Stimulated activated CD8-positive, alpha-beta memory T cell treated with anti-CD3 and anti-CD28 coated beads, Interleukin-12 subunit alpha, Interleukin-12 subunit beta, amount 100 ng/mL, for 24 hours (primary cell): ENCODE measurements at regions not wholly inside any gene's neighbourhood (a gene's known extent, or its start where the extent isn't known, plus 50 kb on each side); places are given as distances from the start of the nearest gene placed in this dataset.

Experiments used
- DNase-seq: peaks from one replicate; pipeline ENCODE4 v3.0.0-alpha.2; 2020; ENCODE audit errors: extremely low read depth

DNA sequence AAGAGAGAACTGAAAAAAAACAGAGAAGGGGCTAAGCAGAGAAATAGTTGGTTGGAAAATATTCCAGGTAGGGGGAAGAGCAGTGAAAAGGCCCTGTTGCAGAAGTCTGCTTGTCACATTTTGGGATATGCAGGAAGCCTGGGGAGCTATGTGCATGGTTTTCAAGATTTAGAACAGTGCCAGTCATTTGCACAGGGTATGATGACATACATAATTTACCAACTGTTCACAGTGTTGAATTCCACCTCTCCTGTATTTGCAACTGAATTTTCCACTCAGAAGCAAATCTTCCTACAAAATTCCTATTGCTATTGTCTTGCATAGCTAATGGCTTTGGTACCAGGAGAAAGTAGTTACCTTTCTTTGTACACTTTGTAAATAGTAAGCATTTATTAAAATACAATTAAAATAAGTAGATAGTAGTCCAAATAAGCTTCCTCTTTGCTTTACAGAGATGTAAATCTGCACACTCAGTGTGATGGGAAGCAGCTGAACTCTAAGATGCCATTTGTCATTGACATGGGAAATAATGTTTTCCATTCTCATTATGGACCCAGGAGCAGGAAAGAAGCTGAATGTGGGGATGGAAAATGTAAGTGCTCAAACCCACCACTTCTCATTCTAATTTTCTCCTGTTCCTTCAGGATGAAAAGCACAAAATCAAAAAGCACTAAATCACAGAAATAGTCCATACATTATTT is 177.4 kb downstream of the BTG1 start:
- DNase-seq = no peak

DNA sequence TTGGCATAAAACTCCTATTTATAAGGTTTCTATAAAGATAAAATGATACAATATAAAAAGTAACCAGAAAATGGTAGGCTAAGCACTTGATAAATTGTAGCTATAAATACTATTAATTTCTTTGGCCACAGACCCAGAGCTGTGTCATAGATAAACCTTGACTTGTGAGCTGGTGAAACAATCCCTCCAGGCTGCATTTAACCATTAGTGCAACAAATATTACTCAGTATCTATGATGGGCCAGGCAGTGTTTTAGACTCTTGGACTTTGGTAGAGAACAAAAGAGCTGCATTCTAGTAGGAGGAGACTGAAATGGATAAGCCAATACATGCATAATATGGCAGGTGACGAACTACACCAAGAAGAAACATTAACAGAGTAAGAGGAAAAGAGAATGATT is 178.1 kb downstream of the BTG1 start:
- no peak for DNase-seq

DNA sequence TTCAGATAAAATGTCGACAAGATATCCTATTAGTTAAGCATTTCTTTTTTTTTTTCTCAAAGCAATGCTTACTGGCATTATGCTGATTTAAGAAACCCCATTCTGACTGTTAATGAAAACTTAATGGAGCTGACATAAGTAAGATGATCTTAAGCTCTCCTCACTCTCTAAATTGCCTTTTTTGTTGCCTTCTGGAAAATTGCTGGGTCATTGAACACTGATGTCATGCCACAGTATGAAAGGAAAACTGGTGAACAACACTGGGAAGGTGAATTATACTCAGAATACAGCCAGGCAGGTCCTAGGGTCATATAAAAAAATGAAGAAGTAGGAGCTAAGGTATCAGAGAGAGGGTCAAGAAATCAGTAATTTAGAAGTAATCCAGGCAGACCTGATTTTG is 179.9 kb downstream of the BTG1 start:
- DNase-seq = no peak

DNA sequence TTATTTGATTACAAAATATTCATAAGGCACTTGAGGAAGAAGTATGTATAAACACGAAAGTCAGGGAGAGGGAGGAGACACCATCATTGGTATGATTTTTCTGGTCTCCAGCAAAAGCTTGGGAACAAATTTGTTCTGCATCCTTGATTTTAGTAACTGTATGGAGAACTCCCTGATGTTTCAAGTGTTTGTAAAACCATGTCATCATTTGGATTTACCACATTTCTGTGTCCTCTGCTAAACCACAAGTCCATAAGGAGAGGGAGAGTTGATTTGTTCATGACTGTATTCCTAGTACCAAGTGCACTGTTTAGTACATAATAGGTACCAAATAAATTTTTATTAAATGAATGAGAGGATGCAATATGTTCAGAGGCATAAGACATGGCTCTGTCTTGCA is 181.1 kb downstream of the BTG1 start:
- DNase-seq = no peak

DNA sequence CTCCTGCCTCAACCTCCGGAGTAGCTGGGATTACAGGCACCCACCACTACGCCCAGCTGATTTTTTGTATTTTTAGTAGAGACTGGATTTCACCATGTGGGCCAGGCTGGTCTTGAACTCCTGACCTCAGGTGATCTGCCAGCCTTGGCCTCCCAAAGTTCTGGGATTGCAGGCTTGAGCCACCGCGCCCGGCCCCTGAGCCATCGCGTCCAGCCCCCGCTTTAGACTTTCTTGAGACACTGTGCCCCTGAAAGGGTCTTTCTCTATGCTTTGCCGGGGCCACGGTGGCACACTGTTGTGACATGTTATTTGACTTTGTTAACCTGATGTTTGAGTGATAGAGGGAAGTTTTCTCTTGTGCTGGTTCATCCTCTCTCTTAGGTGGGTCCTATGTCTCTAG is 186.4 kb downstream of the BTG1 start:
- no peak for DNase-seq

DNA sequence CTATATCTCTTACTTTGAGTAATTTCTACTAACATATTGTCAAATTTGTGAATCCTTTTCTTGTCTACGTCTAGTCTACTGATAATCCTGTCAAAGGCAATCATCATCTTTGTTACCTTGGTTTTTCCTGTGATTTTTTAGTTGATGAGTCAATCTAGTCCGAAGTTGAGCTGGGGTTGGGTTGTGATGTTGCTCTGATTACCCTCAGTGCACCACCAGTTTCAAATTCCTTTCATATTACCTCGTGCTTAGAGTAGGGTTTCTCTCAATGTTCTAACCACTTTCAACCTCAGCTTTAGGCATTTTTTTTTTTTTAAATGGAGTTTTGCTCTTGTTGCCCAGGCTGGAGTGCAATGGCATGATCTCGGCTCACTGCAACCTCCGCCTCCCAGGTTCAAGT is 186.8 kb downstream of the BTG1 start:
- no peak for DNase-seq

DNA sequence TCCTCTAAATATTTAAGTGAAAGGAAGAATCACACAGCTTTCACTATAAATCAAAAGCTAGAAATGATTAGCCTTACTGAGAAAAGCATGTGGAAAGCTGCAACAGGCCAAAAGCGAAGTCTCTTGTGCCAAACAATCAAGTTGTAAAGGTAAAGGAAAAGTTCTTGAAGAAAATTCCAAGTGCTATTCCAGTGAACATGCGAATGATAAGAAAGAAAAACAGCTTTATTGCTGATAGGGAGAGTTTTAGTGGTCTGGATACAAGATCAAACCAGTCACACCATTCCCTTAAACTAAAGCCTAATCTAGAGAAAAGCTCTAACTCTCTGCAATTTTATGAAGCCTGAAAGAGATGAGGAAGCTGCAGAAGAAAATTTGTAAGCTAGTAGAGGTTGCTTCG is 190.9 kb downstream of the BTG1 start:
- no peak for DNase-seq

DNA sequence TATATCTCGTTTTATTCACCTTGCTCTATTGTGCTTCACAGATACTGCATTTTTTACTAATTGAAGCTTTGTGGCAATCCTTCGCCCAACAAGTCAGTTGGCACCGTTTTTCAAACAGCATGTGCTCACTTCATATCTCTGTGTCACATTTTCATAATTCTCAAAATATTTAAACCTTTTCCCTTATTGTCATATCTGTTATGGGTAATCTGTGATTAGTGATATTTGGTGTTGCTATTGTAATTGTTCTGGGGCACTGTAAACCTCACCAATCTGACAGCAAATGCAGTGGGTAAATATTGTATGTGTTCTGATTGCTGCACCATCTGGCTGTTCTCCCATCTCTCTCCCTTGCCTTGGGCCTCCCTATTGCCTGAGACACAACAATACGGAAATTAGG is 191.3 kb downstream of the BTG1 start:
- no peak for DNase-seq

DNA sequence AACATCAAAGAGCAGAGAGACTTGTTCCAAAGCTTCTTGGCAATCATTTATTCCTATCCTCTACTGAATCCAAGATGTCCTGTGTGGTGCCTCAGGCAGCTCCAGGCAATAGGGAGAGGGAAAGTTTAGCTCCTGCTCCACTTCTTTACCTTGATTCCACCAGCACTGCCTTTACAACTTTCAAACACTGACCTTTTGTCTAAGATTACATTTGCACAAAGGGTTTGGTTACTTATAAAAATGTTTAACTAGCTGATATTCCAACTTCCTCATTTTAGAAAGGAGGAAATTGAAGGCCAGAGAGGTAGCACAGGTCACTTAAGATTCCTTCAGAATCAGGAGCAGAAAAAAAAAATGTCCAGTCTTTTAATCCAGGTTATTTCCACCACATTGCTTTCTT is 192.7 kb downstream of the BTG1 start:
- no peak for DNase-seq

DNA sequence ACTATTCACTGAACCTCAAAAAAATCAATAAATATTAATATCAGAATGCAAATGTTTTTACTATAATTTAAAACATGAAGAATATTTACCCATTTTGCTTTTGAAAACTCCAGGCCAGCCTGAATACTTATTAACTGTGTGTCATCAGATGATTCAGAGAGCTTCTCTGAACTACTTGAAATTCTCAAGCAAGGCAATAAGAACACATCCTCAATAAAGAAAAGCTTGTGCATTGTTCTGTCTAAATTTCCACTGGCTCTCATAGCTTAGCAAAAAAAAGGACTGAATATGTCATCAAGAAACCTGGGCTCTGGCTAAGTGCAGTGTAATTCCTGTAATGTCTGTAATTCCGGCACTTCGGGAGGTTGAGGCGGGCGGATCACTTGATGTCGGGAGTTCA is 194.1 kb downstream of the BTG1 start:
- no peak for DNase-seq

DNA sequence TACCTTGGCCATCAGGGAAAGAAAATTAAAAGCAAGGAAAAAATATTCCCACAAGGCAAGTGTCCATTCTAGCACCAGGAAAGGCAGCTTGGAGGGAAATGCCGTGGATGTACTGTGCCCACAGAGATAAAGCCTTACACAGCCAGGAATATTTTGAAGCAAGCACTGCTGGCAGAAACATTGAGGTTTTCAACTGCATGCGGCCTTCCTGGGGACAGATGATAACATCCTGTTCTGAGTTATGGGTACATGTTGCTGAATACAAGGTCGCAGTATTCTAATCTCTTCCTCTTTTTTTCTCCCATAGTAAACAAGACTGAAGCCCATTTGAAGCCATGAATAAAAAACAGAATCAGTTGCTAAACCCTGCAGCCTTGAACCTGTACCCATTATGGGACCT is 197.1 kb downstream of the BTG1 start:
- DNase-seq = no peak

DNA sequence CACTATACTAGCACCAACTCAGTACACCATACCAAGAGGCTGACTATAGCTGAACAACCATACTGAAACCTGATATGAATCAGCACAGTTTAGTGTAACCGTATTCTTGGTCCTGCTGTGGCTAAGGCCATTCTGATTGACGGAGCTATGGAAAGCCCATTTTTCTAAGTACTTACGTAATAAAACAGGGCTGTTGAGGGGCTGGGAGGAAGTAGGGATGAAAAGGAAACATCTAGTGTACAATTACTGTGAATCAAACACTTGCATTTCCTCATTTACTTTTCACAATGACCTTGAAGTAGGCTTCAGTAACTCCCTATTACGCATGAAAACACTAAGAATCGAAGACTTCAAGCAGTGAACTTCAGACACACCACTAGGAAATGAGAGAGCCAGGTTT is 198.2 kb downstream of the BTG1 start:
- DNase-seq = no peak

DNA sequence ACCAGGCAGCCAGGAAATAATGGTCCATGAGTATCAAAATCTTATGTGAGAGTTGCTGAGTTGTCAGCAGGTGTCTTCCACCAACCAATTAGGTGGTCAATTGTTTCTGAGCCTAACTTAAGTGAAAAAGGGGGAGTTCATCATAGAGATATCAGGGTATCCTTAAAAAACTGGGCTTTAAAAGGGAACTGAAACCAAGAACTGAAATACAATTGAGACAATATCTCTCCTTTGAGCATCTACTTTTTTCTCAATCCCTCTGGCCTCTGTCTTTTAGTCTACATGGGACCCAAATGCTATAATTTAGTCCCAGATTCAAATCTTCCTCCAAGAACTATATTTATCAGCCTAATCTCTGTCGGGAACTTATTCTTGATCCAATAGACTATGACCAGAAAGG is 201.0 kb downstream of the BTG1 start:
- DNase-seq = no peak

DNA sequence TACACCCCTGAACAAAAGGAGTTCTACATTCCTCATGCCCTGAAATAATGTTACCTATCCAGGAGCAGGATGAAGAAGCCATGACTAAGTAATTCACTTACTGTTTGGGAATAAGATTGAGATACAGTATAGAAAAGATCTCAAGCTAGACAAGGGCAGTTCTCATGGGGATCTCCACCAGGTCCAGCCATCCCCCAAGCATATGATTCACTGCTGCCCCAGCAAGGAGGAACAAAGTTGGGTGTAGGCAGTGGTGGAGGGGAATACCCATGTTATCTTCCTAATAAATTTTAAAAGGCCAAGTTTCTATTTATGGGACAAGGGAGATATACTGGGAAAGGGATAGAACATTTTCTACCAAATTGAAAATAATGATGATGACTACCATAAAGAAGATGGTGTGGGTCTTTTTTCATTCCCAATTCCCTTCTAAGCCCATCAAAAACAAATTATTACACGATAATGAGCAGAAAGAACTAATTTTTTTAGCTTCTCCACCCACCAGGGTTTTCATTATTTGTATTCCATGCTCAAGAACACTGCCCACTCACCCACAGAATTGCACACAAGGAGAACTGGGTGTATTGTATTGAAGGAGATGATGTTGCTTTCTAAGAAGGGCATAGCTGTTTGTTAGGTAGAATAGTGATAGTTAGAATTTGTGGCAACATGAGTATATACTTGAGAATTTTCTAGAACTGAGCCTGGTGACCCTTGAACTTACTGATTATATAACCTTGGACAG is 204.6 kb downstream of the BTG1 start:
- no peak for DNase-seq

DNA sequence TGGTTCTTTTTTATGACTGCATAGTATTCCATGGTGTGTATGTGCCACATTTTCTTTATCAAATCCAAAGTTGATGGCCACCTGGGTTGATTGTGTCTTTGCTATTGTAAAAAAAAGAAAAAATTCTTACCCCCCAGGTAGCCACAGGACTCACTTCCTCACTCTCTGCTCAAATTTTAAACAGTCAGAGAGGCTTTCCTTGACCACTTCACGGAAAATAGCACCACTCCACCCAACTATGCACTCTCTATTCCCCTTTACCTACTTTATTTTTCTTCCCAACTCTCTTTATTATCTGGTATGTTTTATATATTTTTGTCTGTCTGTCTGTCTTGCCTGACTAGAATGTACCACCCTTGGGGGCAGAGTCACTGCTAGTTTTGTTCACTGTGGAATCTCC is 205.3 kb downstream of the BTG1 start:
- DNase-seq = no peak

DNA sequence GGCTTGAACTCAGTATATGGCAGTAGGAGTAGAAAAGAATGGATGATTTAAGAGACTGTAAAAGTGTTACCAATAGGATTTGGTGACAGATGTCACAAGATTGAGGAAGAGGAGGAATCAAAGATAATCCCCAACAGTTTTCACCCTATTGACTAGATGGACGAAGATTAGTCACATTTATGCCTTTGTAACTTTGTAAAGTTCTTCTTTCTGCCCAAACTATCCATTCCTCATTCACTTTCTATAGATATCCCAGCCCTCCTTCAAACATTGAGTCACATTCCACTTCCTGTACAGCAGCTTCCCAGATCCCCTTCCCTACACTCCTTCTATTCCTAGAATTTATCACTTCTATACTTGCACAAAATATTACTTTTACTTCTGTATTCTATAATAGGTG is 207.9 kb downstream of the BTG1 start:
- no peak for DNase-seq

DNA sequence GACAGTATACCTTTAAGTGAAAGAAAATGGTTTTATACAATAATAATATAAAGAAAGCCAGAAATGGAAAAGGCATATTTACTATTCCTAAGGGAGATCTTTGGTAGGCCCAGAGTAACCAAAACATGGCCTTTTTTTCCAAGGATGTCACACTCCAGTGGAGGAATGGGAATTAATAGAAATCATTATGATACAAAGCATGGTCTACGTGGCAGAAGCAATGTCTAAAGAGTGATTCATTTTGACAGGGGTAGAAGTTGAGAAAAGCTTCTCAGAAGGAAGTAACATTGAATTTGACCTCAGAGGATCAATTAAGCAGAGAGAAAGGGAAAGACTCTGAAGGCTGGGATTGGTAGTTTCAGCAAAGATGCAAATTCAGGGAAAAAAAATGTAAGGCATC is 208.6 kb downstream of the BTG1 start:
- no peak for DNase-seq

DNA sequence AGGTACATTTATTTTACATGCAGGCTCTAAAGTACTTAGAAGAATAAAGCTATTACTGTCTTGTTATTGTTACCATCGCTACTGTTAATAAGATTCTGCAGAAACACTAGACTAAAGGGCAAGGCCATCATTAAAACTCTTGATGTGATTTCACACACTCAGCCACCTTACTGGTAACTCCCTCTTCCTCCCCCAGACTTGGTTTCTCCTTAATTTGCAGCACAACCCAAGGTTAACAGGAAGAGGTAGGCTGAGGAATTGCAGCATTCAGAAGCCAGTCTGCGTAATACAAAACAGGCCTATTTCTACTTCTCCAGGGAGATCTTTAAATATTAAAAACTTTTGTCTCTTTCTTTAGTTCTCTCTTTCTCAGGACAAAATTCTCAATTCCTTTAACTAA is 210.3 kb downstream of the BTG1 start:
- DNase-seq = no peak

DNA sequence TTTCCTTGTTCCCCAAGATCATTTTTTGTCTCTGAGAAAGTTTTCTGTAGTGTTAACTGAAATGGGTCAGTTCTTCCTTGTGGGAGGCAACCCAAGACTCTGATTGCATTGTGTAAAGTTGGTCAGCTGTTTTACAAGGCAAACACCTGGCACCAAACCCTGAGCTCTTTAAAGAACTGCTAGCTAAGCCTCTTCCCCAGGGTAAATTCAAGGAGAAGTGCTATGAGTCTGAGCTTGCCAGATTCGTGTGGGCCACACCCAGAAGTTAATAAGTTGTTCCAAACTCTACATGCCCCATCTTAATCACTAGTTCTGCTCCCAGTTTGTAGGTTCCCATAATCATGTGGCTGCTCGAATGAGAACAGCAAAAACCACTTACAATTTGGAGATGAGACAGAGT is 214.5 kb downstream of the BTG1 start:
- no peak for DNase-seq

DNA sequence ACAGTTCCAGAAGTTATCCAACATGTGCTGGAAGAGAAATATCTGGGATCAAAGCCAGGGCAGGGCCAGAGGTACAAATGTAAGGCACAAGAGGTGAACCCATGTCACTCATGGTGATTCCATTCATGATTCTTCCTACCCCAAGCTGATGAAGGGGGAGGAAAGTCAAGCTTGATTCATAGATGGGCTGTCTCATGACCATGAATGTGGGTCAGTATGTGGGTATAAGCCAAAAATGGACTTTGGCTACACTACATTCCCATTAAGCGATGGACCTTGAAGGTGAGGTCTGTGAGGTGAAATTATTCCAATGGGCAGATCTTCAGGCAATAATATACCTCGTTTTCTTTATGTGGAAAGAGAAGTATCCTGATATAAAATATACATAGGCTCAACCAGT is 217.1 kb downstream of the BTG1 start:
- DNase-seq = no peak

DNA sequence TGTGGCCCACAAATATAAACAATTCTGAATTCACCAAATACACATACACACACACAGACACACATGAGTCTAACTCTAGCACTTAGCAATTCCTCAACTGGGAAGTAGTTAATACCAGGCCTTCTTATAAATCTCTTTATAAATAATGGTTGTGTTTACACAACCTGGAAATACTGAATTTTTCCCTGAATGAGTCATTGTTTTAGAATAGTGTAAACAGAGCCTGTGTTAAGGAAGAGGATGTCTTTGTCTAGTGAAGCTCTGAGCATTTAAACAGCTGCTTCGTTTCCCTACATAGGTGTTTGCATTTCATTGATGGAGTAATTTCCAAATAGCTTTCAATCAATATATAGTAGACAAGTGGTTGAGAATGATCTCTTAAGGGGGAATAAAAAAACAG is 218.8 kb downstream of the BTG1 start:
- no peak for DNase-seq

DNA sequence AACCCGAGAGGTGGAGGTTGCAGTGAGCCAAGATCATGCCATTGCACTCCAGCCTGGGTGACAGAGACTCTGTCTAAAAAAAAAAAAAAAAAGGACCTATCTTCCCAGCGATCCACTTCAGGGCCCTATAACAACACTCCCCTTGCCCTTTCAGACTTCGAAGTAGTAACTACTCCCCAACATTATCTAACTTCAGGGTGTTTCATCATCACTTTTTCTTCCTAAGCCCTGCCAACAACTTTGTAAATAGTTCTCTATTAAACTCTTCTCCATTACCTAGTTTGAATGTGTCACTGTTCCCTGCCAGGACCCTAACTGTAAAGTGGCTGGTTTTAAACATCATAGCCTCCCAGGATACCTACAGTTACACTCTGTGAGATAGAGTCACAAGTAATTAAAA is 220.8 kb downstream of the BTG1 start:
- no peak for DNase-seq

DNA sequence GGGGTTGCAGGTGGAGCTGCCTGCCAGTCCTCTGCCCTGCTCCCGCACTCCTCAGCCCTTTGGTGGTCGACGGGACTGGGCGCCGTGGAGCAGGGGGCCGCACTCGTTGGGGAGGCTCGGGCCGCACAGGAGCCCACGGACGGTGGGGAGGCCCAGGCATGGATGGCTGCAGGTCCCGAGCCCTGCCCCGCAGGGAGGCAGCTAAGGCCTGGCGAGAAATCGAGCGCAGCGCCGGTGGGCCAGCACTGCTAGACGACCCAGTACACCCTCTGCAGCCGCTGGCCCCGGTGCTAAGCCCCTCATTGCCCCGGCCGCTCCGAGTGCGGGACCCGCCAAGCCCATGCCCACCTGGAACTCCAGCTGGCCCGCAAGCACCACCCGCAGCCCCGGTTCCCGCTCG is 221.8 kb downstream of the BTG1 start:
- DNase-seq = no peak

DNA sequence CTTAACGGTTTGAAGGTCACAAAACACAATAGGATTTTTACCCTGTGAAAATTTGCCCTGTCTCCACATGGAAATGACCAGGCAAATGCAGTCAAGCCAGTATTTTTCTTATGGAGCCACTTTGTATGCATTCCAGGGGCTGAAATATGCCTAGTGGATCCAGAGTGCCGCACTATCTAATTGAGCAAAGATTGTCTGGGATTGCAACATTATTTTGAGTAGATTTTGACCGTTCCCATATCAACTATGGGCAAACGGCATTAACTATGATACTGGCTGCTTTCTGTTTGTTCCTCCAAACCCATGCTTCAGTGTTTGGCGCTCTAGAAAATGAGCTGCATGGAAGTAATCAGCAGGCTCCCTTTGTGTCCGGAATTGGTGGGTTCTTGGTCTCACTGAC is 223.0 kb downstream of the BTG1 start:
- DNase-seq = no peak
